Caco-2 (cell line): ENCODE measurements at regions not wholly inside any gene's neighbourhood (a gene's known extent, or its start where the extent isn't known, plus 50 kb on each side); places are given as distances from the start of the nearest gene placed in this dataset.

Experiments
- BruUV-seq: library from RNA; stranded (reverse); fragments of 400-500 nt; replicated peaks from 2 replicates; lab custom pipeline; 2021; lab: Mats Ljungman, UMichigan
- CTCF ChIA-PET: fragments of 300-600 bp; sonication (Branson Sonifier 250); formaldehyde crosslinking; loops from one replicate; lab custom pipeline; 2022; ENCODE audit warnings: antibody characterized with exemption; lab: Charles Lee
- POLR2A ChIA-PET: fragments of 300-600 bp; sonication (Branson Sonifier 250); formaldehyde crosslinking; loops from one replicate; lab custom pipeline; 2022; ENCODE audit warnings: antibody characterized with exemption; lab: Charles Lee
- DNase-seq, 2 experiments: peaks; one replicate each; pipeline versions ENCODE4 v3.0.0 to v3.0.0-alpha.2; 2020 to 2022
- H3K27me3 ChIP-seq: replicated peaks from 2 replicates; pipeline ENCODE4 v1.6.0; 2011; ENCODE audit warnings: low read length; ENCODE audit not compliant: control insufficient read depth, insufficient read depth
- H3K36me3 ChIP-seq: 2 replicates; pipeline ENCODE4 v1.5.1; 2011; ENCODE audit warnings: low read length; ENCODE audit not compliant: control insufficient read depth, insufficient read depth
- H3K4me1 ChIP-seq: fragments of 250-450 bp; sonication (Bioruptor Pico); 2 replicates; pipeline ENCODE4 v1.5.1; 2020; ENCODE audit warnings: mild to moderate bottlenecking
- H3K4me3 ChIP-seq: 2 replicates; pipeline ENCODE4 v1.5.1; 2011; ENCODE audit warnings: low read depth, mild to moderate bottlenecking, control low read depth, low read length
- H3K9me3 ChIP-seq: fragments of 250-450 bp; sonication (Bioruptor Pico); 2 replicates; pipeline ENCODE4 v1.5.1; 2020; ENCODE audit warnings: mild to moderate bottlenecking, moderate library complexity
- H3K27ac Mint-ChIP-seq: one replicate; pipeline ENCODE4 v1.8.0; 2022; ENCODE audit warnings: mixed read lengths; ENCODE audit not compliant: unreplicated experiment
- H3K27me3 Mint-ChIP-seq: one replicate; pipeline ENCODE4 v1.8.0; 2022; ENCODE audit warnings: mixed read lengths; ENCODE audit not compliant: insufficient read depth, unreplicated experiment
- H3K36me3 Mint-ChIP-seq: one replicate; pipeline ENCODE4 v1.8.0; 2022; ENCODE audit warnings: mild to moderate bottlenecking, mixed read lengths; ENCODE audit not compliant: insufficient read depth, unreplicated experiment
- H3K4me1 Mint-ChIP-seq: one replicate; pipeline ENCODE4 v1.8.0; 2022; ENCODE audit warnings: low read depth, mixed read lengths; ENCODE audit not compliant: unreplicated experiment
- H3K4me3 Mint-ChIP-seq: one replicate; pipeline ENCODE4 v1.8.0; 2022; ENCODE audit warnings: mild to moderate bottlenecking, moderate library complexity, mixed read lengths; ENCODE audit not compliant: unreplicated experiment
- H3K9me3 Mint-ChIP-seq: one replicate; pipeline ENCODE4 v1.8.0; 2022; ENCODE audit warnings: mixed read lengths; ENCODE audit not compliant: unreplicated experiment
- CTCF ChIP-seq, 2 experiments: fragments of 200-600 bp in 1 of 2; IDR thresholded peaks; 1 replicate in 1 of 2; 2 replicates in 1 of 2; pipeline versions ENCODE4 v1.5.1 to v1.8.0; 2011 to 2022; ENCODE audit warnings: antibody characterized with exemption in 1 of 2, control low read depth in 1 of 2, inconsistent platforms in 1 of 2, low read depth in 1 of 2, low read length in 1 of 2, mild to moderate bottlenecking in 1 of 2, moderate library complexity in 1 of 2; ENCODE audit not compliant: insufficient read depth in 1 of 2, severe bottlenecking in 1 of 2, unreplicated experiment in 1 of 2
- intact Hi-C: fragments of 100-400 bp; cut with micrococcal nuclease; formaldehyde crosslinking; loops from one replicate; pipeline ENCODE4 v1.10.0; 2022; ENCODE audit not compliant: unreplicated experiment

- no peaks in the 10 kb centered on the region for H3K27me3 Mint-ChIP-seq
- intact Hi-C loops, result loop anchor here (1.0 kb wide), 4 partner anchors 75 to 303 kb away; no protein-coding TSS in a partner anchor
- H3K4me3 Mint-ChIP-seq, result peak overlapping the region; percentile 9
- Histone ChIP-seq H3K27me3 (no peaks in the 10 kb centered on the region), H3K36me3 (no peaks in the 10 kb centered on the region), H3K4me1 (peaks cover 64% of the 10 kb centered on the region), H3K9me3 (peaks cover 25% of the 10 kb centered on the region), H3K4me3 (no peak overlapping the region)
- peaks cover 50% of the 10 kb centered on the region for H3K4me1 Mint-ChIP-seq
- POLR2A ChIA-PET, result interaction anchor here (1.0 to 2.1 kb wide), 2 partner anchors 8 to 10 kb away, joined by 3 to 6 read pairs; no protein-coding TSS in a partner anchor
- BruUV-seq, result no TSS peak
- peak; percentile 83 to 87 for DNase-seq
- H3K27ac Mint-ChIP-seq, result no peak overlapping the region
- no peak for TF ChIP-seq CTCF (IDR thresholded peaks at IDR 0.05; ENCODE audit: insufficient read depth in 1 of 2, low read depth in 1 of 2, low read length in 1 of 2, severe bottlenecking in 1 of 2, unreplicated experiment in 1 of 2)
- H3K9me3 Mint-ChIP-seq, result no peaks in the 10 kb centered on the region
- CTCF ChIA-PET, result no interaction called here
- H3K36me3 Mint-ChIP-seq, result no peaks in the 10 kb centered on the region
Measured at GRCh38 chr11:134742956-134743819, 331.1 kb upstream of the B3GAT1 start.

GRCh38 chr11:134742224-134742612 is 330.2 kb upstream of the B3GAT1 start:
- Histone ChIP-seq H3K4me1 (peaks cover 61% of the 10 kb centered on the region), H3K27me3 (no peaks in the 10 kb centered on the region), H3K36me3 (no peaks in the 10 kb centered on the region), H3K4me3 (no peak overlapping the region), H3K9me3 (peaks cover 15% of the 10 kb centered on the region)
- Mint-ChIP-seq H3K27ac (no peak overlapping the region), H3K4me1 (peaks cover 49% of the 10 kb centered on the region), H3K9me3 (no peaks in the 10 kb centered on the region), H3K4me3 (peak overlapping the region; percentile 9), H3K36me3 (no peaks in the 10 kb centered on the region), H3K27me3 (no peaks in the 10 kb centered on the region)
- no peak for TF ChIP-seq CTCF (IDR thresholded peaks at IDR 0.05; ENCODE audit: insufficient read depth in 1 of 2, low read depth in 1 of 2, low read length in 1 of 2, severe bottlenecking in 1 of 2, unreplicated experiment in 1 of 2)
- CTCF ChIA-PET, result interaction anchor here (1.1 kb wide), 2 partner anchors 126 to 304 kb away, joined by 3 to 4 read pairs; no protein-coding TSS in a partner anchor
- intact Hi-C loops, result no loop called here
- POLR2A ChIA-PET, result interaction anchor here (0.9 to 2.1 kb wide), 2 partner anchors 9 to 519 kb away, joined by 3 to 6 read pairs; partner anchors contain the start of gene NCAPD3
- BruUV-seq, result no TSS peak
- peak; percentile 51 to 65 for DNase-seq

- Histone ChIP-seq H3K9me3 (peaks cover 14% of the 10 kb centered on the region), H3K4me1 (peaks cover 55% of the 10 kb centered on the region), H3K36me3 (no peaks in the 10 kb centered on the region), H3K27me3 (no peaks in the 10 kb centered on the region), H3K4me3 (no peak overlapping the region)
- Mint-ChIP-seq H3K36me3 (no peaks in the 10 kb centered on the region), H3K27me3 (no peaks in the 10 kb centered on the region), H3K4me3 (no peak overlapping the region), H3K27ac (no peak overlapping the region), H3K4me1 (peaks cover 43% of the 10 kb centered on the region), H3K9me3 (no peaks in the 10 kb centered on the region)
- peak; percentile 73 to 83 for DNase-seq
- intact Hi-C loops, result no loop called here
- ChIA-PET POLR2A (interaction anchor here (0.9 to 2.1 kb wide), 2 partner anchors 10 to 518 kb away, joined by 3 to 6 read pairs; partner anchors contain the start of gene NCAPD3), CTCF (interaction anchor here (1.1 kb wide), 2 partner anchors 127 to 305 kb away, joined by 3 to 4 read pairs; no protein-coding TSS in a partner anchor)
- no TSS peak for BruUV-seq
- TF ChIP-seq CTCF (IDR thresholded peaks at IDR 0.05; ENCODE audit: insufficient read depth in 1 of 2, low read depth in 1 of 2, low read length in 1 of 2, severe bottlenecking in 1 of 2, unreplicated experiment in 1 of 2), result no peak
Measured at GRCh38 chr11:134741453-134742223, 329.6 kb upstream of the B3GAT1 start.
